Breast epithelium (tissue), 3 donors: ENCODE measurements at regions not wholly inside any gene's neighbourhood (a gene's known extent, or its start where the extent isn't known, plus 50 kb on each side); places are given as distances from the start of the nearest gene placed in this dataset.

ENCODE experiments used
- CTCF ChIP-seq, 3 donors: fragments of 450-650 bp; IDR thresholded peaks; one replicate each; pipeline ENCODE4 v1.5.1; 2016 to 2017; ENCODE audit warnings: antibody characterized with exemption in 3 of 3, mild to moderate bottlenecking in 3 of 3, moderate library complexity in 3 of 3
- POLR2A ChIP-seq: fragments of 450-650 bp; IDR thresholded peaks from one replicate; pipeline ENCODE4 v1.6.1; 2016; ENCODE audit warnings: antibody characterized with exemption, mild to moderate bottlenecking, moderate library complexity
- POLR2AphosphoS5 ChIP-seq, 3 donors: sonication (generic); formaldehyde crosslinking; IDR thresholded peaks; one replicate each; pipeline ENCODE4 v1.6.1; 2017; ENCODE audit warnings: antibody characterized with exemption in 3 of 3

GRCh38 chr12:92029136-92029535 lies 116.5 kb downstream of the BTG1 start:
- no peak for TF ChIP-seq POLR2AphosphoS5 (IDR thresholded peaks at IDR 0.05)
- no peak for TF ChIP-seq CTCF (IDR thresholded peaks at IDR 0.05)
- TF ChIP-seq POLR2A = no peak
